ENCODE measurements at regions not wholly inside any gene's neighbourhood (a gene's known extent, or its start where the extent isn't known, plus 50 kb on each side); places are given as distances from the start of the nearest gene placed in this dataset.

DNA sequence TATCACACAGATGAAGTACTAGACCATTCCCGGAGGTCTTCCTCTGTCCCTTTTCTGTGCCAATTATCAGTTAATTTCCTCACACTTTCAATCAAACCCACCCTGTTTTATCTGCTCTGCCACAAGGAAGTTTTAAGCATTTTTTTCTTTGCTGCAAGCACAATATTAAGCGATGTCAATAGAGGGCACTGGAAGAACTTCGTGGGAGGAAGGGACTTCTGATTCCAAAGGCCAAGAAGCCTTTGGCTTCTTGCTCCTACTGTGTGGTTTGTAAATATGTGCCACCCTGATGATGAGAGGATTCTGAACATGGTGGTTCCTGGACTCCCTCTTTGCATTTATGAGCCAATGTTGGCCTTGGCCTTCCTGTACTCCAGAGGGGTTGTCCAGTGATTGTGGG, 1712.5 kb upstream of the C9orf72 start:
- TF ChIP-seq POLR2A (IDR thresholded peaks at IDR 0.05) (no peak), CTCF (IDR thresholded peaks at IDR 0.05) (no peak)

Data from right lobe of liver (tissue), 4 donors.